ENCODE measurements at regions not wholly inside any gene's neighbourhood (a gene's known extent, or its start where the extent isn't known, plus 50 kb on each side); places are given as distances from the start of the nearest gene placed in this dataset.
"Not testable (repeated sequence)": the region's sequence is repeated elsewhere in the genome, so short reads cannot be mapped to it uniquely, and the experiment has no call there.

- DNase-seq: no peak
These were observed 444.8 kb downstream of the ATP23 start for GRCh38 chr12:58386136-58386535.

GRCh38 chr12:58387199-58387598 lies 445.8 kb downstream of the ATP23 start:
- DNase-seq: no peak

- no peak for DNase-seq
These were observed 446.9 kb downstream of the ATP23 start for GRCh38 chr12:58388261-58388660.

- DNase-seq: no peak
These were observed 451.8 kb downstream of the ATP23 start for GRCh38 chr12:58393152-58393551.

GRCh38 chr12:58395056-58395455 lies 453.7 kb downstream of the ATP23 start:
- no peak for DNase-seq

GRCh38 chr12:58395470-58395869 lies 454.1 kb downstream of the ATP23 start:
- DNase-seq: no peak

GRCh38 chr12:58396239-58396638 lies 454.9 kb downstream of the ATP23 start:
- no peak for DNase-seq

- DNase-seq: no peak
These were observed 464.0 kb downstream of the ATP23 start for GRCh38 chr12:58405363-58405762.

GRCh38 chr12:58408516-58408915 lies 467.1 kb downstream of the ATP23 start:
- no peak for DNase-seq

GRCh38 chr12:58412461-58413060 lies 471.2 kb downstream of the ATP23 start:
- DNase-seq: no peak

- DNase-seq: no peak
These were observed 472.4 kb downstream of the ATP23 start for GRCh38 chr12:58413794-58414193.

GRCh38 chr12:58414398-58414871 lies 473.1 kb downstream of the ATP23 start:
- DNase-seq: no peak

- DNase-seq: no peak
These were observed 474.3 kb downstream of the ATP23 start for GRCh38 chr12:58415716-58416115.

- no peak for DNase-seq
These were observed 474.9 kb downstream of the ATP23 start for GRCh38 chr12:58416236-58416635.

GRCh38 chr12:58419196-58419760 lies 477.9 kb downstream of the ATP23 start:
- DNase-seq: no peak

GRCh38 chr12:58419905-58420304 lies 478.5 kb downstream of the ATP23 start:
- DNase-seq: no peak

- DNase-seq: no peak
These were observed 479.1 kb downstream of the ATP23 start for GRCh38 chr12:58420503-58420902.

GRCh38 chr12:58421990-58422389 lies 480.6 kb downstream of the ATP23 start:
- no peak for DNase-seq

- no peak for DNase-seq
These were observed 483.5 kb downstream of the ATP23 start for GRCh38 chr12:58424735-58425392.

GRCh38 chr12:58425481-58426392 lies 484.4 kb downstream of the ATP23 start:
- no peak for DNase-seq

GRCh38 chr12:58426437-58426836 lies 485.1 kb downstream of the ATP23 start:
- not testable (repeated sequence) for DNase-seq

GRCh38 chr12:58433959-58434358 lies 486.3 kb downstream of the LRIG3 start:
- no peak for DNase-seq

GRCh38 chr12:58434726-58435125 lies 485.6 kb downstream of the LRIG3 start:
- no peak for DNase-seq
